ENCODE measurements at regions not wholly inside any gene's neighbourhood (a gene's known extent, or its start where the extent isn't known, plus 50 kb on each side); places are given as distances from the start of the nearest gene placed in this dataset.

- DNase-seq (ENCODE audit: low read depth) = no peak
- no peak overlapping the region for H3K4me3 ChIP-seq (ENCODE audit: low read depth, low read length)
- TF ChIP-seq, protein P1, sequence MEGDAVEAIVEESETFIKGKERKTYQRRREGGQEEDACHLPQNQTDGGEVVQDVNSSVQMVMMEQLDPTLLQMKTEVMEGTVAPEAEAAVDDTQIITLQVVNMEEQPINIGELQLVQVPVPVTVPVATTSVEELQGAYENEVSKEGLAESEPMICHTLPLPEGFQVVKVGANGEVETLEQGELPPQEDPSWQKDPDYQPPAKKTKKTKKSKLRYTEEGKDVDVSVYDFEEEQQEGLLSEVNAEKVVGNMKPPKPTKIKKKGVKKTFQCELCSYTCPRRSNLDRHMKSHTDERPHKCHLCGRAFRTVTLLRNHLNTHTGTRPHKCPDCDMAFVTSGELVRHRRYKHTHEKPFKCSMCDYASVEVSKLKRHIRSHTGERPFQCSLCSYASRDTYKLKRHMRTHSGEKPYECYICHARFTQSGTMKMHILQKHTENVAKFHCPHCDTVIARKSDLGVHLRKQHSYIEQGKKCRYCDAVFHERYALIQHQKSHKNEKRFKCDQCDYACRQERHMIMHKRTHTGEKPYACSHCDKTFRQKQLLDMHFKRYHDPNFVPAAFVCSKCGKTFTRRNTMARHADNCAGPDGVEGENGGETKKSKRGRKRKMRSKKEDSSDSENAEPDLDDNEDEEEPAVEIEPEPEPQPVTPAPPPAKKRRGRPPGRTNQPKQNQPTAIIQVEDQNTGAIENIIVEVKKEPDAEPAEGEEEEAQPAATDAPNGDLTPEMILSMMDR (IDR thresholded peaks at IDR 0.05; ENCODE audit: insufficient read depth, low read depth, low read length) = no peak
Measured at GRCh38 chr7:32299133-32299702, 191.0 kb downstream of the LSM5 start.

- TF ChIP-seq, protein P1 (IDR thresholded peaks at IDR 0.05; ENCODE audit: insufficient read depth, low read depth, low read length) = no peak
- DNase-seq (ENCODE audit: low read depth) = no peak
- H3K4me3 ChIP-seq (ENCODE audit: low read depth, low read length) = no peak overlapping the region
Measured at GRCh38 chr7:32298408-32299132, 191.6 kb downstream of the LSM5 start.

- TF ChIP-seq, protein P1 (IDR thresholded peaks at IDR 0.05; ENCODE audit: insufficient read depth, low read depth, low read length) = no peak
- DNase-seq (ENCODE audit: low read depth) = no peak
- H3K4me3 ChIP-seq (ENCODE audit: low read depth, low read length) = no peak overlapping the region
Measured at GRCh38 chr7:32293833-32294232, 196.3 kb downstream of the LSM5 start.

DNA sequence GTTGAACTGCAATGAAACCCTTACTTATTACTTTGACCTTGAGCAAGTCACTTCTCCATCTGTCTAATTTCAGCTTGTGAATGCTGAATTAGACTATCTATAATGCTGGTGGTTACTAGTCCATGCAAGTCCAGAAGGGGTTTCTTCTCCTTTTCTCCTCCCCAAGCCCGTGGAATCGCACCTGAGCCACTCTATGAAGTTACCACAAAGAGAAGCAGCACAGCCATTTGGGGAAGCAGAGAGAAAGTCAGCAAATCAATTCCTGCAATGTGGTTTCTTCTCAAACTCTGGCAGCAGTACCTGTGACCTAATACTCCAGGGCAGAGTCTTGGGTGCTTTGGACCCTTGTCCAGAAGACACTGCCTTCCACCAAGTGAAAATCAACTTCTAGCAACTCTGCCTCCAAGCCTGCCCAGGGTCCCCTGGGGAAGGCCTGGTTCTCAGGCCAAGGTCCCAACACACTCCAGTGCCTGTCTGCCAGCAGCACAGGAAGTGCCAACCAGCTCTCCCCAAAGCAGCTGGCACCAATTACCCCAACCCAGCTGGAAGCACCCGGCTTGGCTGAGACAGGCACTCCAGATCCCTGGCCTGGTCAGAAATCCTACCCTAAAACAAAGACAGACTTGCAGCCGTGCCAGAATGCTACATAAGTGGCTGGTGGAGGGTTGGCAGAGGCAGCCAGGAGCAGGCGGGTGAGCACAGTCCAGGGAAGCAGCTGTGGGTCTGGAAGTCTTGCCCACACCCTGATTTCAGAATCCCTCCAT, 200.3 kb downstream of the LSM5 start:
- TF ChIP-seq, protein P1 (IDR thresholded peaks at IDR 0.05; ENCODE audit: insufficient read depth, low read depth, low read length) = no peak
- DNase-seq (ENCODE audit: low read depth) = no peak
- no peak overlapping the region for H3K4me3 ChIP-seq (ENCODE audit: low read depth, low read length)

DNA sequence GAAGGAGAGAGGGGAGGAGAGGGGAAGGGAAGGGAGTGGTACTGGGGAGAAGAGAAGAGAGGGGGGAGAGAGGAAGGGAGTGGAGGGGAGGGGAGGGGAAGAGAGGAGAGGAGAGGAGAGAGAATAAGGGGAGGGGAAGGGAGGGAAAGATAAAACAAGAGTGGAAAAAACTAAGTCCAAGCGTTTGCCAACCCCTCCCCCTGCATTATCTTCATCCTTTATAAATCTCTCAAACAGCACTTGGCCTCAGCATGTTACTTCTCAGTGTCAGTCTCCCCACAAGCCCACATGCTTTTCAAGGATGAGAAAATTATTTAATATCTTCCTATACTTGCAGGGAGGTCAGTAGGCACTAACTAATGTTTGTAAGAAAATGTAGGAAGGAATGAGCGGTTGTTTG, 204.5 kb downstream of the LSM5 start:
- DNase-seq (ENCODE audit: low read depth) = no peak
- no peak overlapping the region for H3K4me3 ChIP-seq (ENCODE audit: low read depth, low read length)
- TF ChIP-seq, protein P1 (IDR thresholded peaks at IDR 0.05; ENCODE audit: insufficient read depth, low read depth, low read length) = no peak

DNA sequence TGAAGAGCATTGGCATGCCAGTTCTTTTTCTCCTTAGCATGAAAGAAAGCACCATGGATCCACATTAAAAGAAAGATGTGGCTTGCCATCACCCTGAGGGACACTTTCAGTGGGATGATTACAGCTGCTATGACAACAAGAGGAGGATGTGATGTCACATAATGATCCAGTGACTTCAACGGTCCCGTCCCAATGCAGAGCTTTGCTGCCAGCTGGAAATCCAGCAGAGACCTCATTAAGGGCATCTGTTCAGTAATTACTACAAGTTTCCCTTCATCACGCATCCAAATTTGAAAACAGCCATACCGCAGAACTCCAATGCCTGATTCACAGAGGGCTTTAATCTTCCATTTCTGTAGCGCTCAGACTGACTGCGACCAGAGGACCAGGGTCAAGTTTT, 206.6 kb downstream of the LSM5 start:
- TF ChIP-seq, protein P1 (IDR thresholded peaks at IDR 0.05; ENCODE audit: insufficient read depth, low read depth, low read length) = no peak
- no peak for DNase-seq (ENCODE audit: low read depth)
- no peak overlapping the region for H3K4me3 ChIP-seq (ENCODE audit: low read depth, low read length)
